ENCODE measurements at regions not wholly inside any gene's neighbourhood (a gene's known extent, or its start where the extent isn't known, plus 50 kb on each side); places are given as distances from the start of the nearest gene placed in this dataset.
A peak's percentile ranks its signal among the peaks of the same experiment; 100 is the strongest.

- DNase-seq (ENCODE audit: low read depth) = no peak
These were observed 67.2 kb upstream of the DLK1 start for GRCh38 chr14:100659345-100660001.

DNA sequence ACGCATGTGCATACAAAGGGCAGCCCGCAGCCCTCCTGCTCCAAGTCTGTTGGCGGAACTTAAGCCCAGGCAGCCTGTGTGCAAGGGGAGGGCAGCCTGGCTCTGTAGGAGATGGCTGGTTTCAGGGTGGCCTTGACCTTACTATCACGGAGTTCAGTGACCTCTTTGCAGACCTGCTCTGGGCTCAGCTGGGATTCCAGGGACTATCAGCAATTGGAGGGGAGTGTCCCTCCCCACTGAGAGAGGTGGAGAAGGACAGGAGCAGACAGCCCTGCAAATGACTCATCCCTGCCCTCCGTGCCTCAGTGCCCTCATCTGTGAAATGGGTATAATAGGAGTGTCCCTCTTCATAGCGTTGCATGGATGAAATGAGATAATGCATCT is 66.2 kb upstream of the DLK1 start:
- DNase-seq (ENCODE audit: low read depth) = no peak

- no peak for DNase-seq (ENCODE audit: low read depth)
These were observed 65.6 kb upstream of the DLK1 start for GRCh38 chr14:100660882-100661635.

- peak; percentile 15 for DNase-seq (ENCODE audit: low read depth)
These were observed 63.6 kb upstream of the DLK1 start for GRCh38 chr14:100662879-100663760.

DNA sequence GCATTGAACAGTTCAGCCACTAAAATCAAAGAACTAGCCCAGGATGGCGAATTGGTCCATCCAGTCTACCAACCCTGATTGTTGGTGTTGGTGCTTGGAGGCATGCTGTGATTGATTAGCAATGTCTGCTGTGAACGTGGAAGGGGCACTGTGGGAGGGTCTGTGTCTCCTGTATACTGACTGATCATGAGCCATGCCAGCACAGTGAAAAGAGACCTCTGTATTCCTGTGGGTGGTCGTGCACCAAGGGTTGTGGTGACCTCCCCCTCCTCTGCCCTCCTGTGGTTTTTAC is 63.0 kb upstream of the DLK1 start:
- DNase-seq (ENCODE audit: low read depth) = no peak

DNA sequence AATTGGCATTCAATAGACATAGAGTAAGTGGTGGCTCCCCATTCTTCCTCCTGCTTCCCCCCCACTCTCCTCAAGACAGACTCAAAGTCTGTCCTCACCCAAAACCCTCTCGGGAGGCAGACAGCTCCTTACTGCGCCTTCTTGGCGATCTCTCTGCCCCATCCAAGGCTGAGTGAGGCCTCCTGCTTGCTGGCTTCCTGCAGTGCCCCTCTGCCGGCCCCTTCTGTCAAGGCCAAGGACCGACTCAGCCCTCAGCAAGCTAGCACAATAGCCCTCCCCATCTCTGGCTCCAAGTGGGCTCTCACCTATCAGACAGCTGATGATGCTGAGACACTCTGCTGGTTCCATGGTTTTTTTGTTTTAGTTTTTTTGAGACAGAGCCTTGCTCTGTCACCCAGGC is 62.5 kb upstream of the DLK1 start:
- DNase-seq (ENCODE audit: low read depth) = no peak

DNA sequence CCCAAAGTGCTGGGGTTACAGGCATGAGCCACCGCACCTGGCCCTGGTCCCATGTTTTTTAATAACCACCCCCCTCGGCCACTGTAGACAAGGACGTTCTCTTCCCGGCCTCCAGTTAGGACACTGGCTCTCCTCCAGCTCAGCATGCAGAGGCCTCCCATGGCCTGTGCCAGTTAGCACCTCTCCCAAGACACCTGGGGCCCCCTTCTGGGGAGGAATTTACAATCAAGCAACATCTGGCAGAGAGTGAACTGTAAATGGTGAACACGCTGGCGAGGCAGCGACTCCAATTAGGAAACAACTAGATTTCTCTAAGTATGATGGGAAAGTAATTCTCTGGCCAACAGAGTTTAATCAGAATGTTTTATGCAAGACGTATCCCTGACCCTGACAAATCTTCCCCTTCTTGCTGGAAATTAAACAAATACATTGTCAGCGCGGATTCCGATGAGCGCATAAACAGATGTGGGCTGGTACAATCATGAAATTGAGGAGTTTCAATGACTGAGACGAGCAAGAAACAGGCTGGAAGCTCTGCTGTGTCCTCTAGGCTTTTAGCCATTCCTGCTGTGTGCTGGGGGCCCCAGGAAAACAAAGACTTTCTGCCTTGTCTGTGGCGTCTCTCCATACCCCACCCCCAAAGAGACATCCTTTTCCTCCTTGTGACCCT is 61.7 kb upstream of the DLK1 start:
- DNase-seq (ENCODE audit: low read depth) = no peak

GRCh38 chr14:100665511-100666032 is 61.1 kb upstream of the DLK1 start:
- DNase-seq (ENCODE audit: low read depth) = no peak

GRCh38 chr14:100666403-100666802 is 60.3 kb upstream of the DLK1 start:
- DNase-seq (ENCODE audit: low read depth) = no peak

- DNase-seq (ENCODE audit: low read depth) = no peak
These were observed 59.8 kb upstream of the DLK1 start for GRCh38 chr14:100666851-100667250.

DNA sequence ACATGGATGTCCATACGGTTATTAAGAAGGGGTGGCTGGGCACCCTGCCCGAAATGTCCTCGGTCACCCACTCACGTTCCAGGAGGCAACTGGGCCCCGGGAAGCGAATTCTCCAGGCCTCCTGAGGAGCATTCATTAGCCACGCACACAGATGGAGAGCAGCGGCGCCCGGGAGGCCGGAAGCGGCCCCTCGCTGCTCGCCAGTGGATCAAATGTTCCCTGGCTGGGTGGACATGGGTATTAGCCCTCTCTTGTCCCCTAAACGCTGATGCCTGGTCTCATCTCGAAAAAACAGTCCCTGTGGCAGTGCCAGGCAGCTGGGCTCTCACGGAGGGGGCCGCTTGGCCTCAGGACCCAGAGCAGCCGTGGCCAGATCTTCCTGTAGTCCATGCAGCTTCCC is 59.0 kb upstream of the DLK1 start:
- DNase-seq (ENCODE audit: low read depth) = no peak

GRCh38 chr14:100668352-100668751 is 58.3 kb upstream of the DLK1 start:
- DNase-seq (ENCODE audit: low read depth) = no peak

DNA sequence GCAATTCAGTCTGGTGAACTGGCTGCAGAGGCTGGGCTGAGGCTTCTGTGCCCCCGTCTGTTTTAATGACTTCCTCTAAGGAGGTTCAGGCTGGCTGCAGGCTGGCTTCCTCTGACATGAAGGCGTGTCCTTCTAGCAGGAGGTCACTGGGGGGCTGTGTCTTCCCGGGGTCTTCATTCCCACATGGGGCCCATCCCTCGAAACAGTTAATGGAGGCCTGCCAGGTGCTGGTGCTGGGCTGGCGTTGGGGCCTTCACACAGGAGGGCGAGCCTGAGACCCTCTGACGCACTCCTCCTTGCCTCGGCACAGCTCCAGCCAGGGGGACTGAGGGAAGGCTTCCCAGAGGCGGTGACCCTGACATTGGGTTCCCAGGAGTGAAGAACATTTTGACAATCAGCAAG is 57.7 kb upstream of the DLK1 start:
- DNase-seq (ENCODE audit: low read depth) = no peak

- DNase-seq (ENCODE audit: low read depth) = no peak
These were observed 57.2 kb upstream of the DLK1 start for GRCh38 chr14:100669468-100669867.

DNA sequence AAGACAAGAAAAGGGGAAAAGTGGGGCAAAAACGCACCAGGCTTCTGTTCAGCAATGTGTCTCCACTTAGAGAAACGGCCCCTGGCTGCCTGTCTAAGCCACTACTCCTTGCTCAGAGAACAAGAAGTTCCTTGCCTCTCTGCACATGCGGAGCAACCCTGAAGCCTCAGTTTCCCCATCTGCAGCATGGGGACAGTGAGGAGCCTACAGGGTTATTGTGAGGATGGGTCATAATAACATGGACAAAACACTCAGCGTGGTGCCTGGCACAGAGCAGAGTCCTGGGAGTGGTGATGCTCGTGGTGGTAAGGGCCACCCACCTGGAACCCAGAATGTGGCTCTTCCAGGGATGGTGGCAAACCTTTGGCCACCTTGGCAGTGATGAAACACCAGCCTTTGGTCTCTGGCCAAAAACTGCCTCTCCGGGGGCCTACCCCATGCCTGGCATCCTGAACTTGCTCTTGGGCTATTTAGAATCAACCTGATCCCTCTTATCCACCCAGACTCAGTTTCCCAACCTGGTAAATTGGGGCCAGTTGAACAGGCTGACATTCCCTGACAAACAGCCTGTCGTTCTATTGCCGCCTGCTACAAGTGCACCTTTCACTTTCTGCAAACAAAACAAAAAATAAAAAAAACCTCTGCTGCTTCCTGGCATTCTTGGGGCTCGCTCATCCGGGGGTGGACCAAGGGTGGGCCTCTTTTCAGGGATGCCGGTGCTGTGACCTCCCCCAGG is 56.5 kb upstream of the DLK1 start:
- no peak for DNase-seq (ENCODE audit: low read depth)

- no peak for DNase-seq (ENCODE audit: low read depth)
These were observed 56.0 kb upstream of the DLK1 start for GRCh38 chr14:100670753-100671049.

GRCh38 chr14:100671386-100671901 is 55.2 kb upstream of the DLK1 start:
- no peak for DNase-seq (ENCODE audit: low read depth)

GRCh38 chr14:100671906-100672305 is 54.8 kb upstream of the DLK1 start:
- DNase-seq (ENCODE audit: low read depth) = no peak

DNA sequence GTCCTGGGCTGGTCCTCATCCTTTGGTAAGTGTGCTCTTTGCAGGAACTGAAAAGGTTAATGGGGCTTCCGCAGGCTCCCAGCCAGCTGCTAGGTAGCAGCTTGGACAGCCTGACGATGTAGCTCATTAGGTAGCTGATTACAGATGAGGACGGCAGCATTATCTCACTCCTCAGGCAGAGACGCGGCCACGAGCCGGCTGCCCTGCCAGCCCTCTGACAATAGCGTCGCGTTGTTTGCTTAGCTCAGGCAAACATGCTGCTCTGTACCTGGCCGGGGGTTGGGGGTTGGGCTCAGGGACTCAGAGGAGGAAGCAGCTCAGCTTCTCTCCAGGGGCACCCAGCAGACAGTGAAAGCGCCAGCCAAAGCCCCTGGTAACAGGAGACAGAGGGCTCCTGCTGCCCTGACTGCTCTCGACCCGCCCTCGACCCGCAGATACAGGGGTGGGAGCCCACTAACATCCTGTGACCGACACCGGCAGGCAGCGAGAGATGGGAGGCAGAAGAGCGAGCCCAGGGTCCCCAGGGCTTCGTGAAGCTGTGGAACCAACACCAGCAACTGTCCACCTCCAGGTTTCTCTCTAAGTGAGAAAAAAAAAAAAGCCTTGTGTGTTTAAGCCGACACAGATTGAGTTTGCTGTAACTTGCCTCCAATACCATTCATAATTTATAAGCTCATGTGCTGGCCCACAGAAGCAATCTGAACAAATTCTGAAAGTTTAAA is 53.4 kb upstream of the DLK1 start:
- no peak for DNase-seq (ENCODE audit: low read depth)

GRCh38 chr14:100673807-100674154 is 52.9 kb upstream of the DLK1 start:
- no peak for DNase-seq (ENCODE audit: low read depth)

GRCh38 chr14:100674428-100674827 is 52.3 kb upstream of the DLK1 start:
- DNase-seq (ENCODE audit: low read depth) = no peak

Measured in stimulated activated CD8-positive, alpha-beta memory T cell treated with anti-CD3 and anti-CD28 coated beads, Interleukin-12 subunit alpha, Interleukin-12 subunit beta, amount 100 ng/mL, for 4 hours (primary cell).